K562 (cell line): ENCODE measurements at regions not wholly inside any gene's neighbourhood (a gene's known extent, or its start where the extent isn't known, plus 50 kb on each side); places are given as distances from the start of the nearest gene placed in this dataset.

Source experiments
- ATAC-seq: fragments of 200-7000 bp; cut with Tn5 transposase; 3 replicates; pipeline ENCODE4 v1.9.1; 2020; ENCODE audit warnings: moderate library complexity
- BruUV-seq: library from RNA; stranded (reverse); fragments of 400-500 nt; replicated peaks from 2 replicates; lab custom pipeline; 2021; lab: Mats Ljungman, UMichigan
- CTCF ChIA-PET: fragments of 300-600 bp; formaldehyde crosslinking; extraction: SDS; loops from one replicate; lab custom pipeline; 2021; ENCODE audit warnings: low intra/inter-chr PET ratio; lab: Yijun Ruan, JAX
- POLR2A ChIA-PET: fragments of 300-600, 350-650 bp; sonication (Branson Sonifier 250); formaldehyde crosslinking; extraction: SDS; loops from one replicate; lab custom pipeline; 2021; ENCODE audit warnings: antibody characterized with exemption, inconsistent platforms; lab: Yijun Ruan, JAX
- DNase-seq, 4 experiments: peaks; one replicate each; pipeline versions ENCODE4 v3.0.0 to v3.0.0-alpha.2; 2011 to 2018; ENCODE audit warnings: low spot score in 3 of 4, mixed read lengths in 3 of 4; ENCODE audit errors: extremely low read depth in 1 of 4
- FAIRE-seq: peaks from 2 replicates; lab custom pipeline; 2011; peaks lifted over from hg19 to GRCh38; lab: Jason Lieb, UNC
- H2AFZ ChIP-seq: 2 replicates; pipeline ENCODE4 v1.6.0; 2011; ENCODE audit warnings: low read depth, low read length, control low read depth, inconsistent platforms
- H3K27ac ChIP-seq: fragments of 200-600 bp; 3 replicates; pipeline ENCODE4 v1.8.0; 2011; ENCODE audit warnings: low read depth, mild to moderate bottlenecking, control low read depth, inconsistent platforms, low read length, moderate library complexity, mixed read lengths; ENCODE audit errors: extremely low read depth
- H3K27me3 ChIP-seq, 2 experiments: fragments of 300-600 bp in 1 of 2; 2 replicates in 1 of 2; 3 replicates in 1 of 2; pipeline versions ENCODE4 v1.6.0 to v1.8.0; 2011; ENCODE audit warnings: inconsistent platforms in 2 of 2, low read length in 2 of 2, mild to moderate bottlenecking in 1 of 2, mixed read lengths in 1 of 2, moderate library complexity in 1 of 2; ENCODE audit not compliant: control insufficient read depth in 2 of 2, insufficient read depth in 2 of 2
- H3K36me3 ChIP-seq: fragments of 300-600 bp; 3 replicates; pipeline ENCODE4 v1.8.0; 2011; ENCODE audit warnings: mild to moderate bottlenecking, low read length, inconsistent platforms; ENCODE audit not compliant: control insufficient read depth, insufficient read depth
- H3K4me1 ChIP-seq, 2 experiments: fragments of 200-600 bp in 1 of 2; replicated peaks in 1 of 2; 2 replicates in 1 of 2; 3 replicates in 1 of 2; pipeline versions ENCODE4 v1.5.1 to v1.8.0; 2011; ENCODE audit warnings: inconsistent platforms in 2 of 2, low read length in 2 of 2, mild to moderate bottlenecking in 1 of 2, mixed read lengths in 1 of 2, moderate library complexity in 1 of 2; ENCODE audit not compliant: control insufficient read depth in 2 of 2, insufficient read depth in 2 of 2
- H3K4me2 ChIP-seq: 2 replicates; pipeline ENCODE4 v1.6.1; 2011; ENCODE audit warnings: low read length, control low read depth, inconsistent platforms, mixed read lengths; ENCODE audit not compliant: insufficient read depth
- H3K4me3 ChIP-seq: fragments of 200-600 bp; sonication (generic), shearing (Covaris generic); 2 replicates; pipeline ENCODE4 v1.5.1; 2016; ENCODE audit warnings: control low read depth, inconsistent platforms
- H3K79me2 ChIP-seq: fragments of 200-600 bp; 3 replicates; pipeline ENCODE4 v1.8.0; 2011; ENCODE audit warnings: low read length, inconsistent platforms; ENCODE audit not compliant: control insufficient read depth, insufficient read depth
- H3K9ac ChIP-seq, 2 experiments: 2 replicates each; pipeline versions ENCODE4 v1.6.0 to v1.6.1; 2011; ENCODE audit warnings: low read depth in 2 of 2, low read length in 2 of 2, control low read depth in 1 of 2, inconsistent platforms in 1 of 2, mild to moderate bottlenecking in 1 of 2, mixed read lengths in 1 of 2; ENCODE audit not compliant: insufficient read depth in 1 of 2
- H3K9me1 ChIP-seq: one replicate; pipeline ENCODE4 v1.6.0; 2011; ENCODE audit warnings: inconsistent platforms, mild to moderate bottlenecking, low read length, moderate library complexity; ENCODE audit not compliant: control insufficient read depth, insufficient read depth
- H3K9me3 ChIP-seq: replicated peaks from 2 replicates; pipeline ENCODE4 v1.5.1; 2011; ENCODE audit warnings: low read depth, low read length, inconsistent platforms; ENCODE audit not compliant: control insufficient read depth, insufficient read depth
- H4K20me1 ChIP-seq: replicated peaks from 2 replicates; pipeline ENCODE4 v1.6.1; 2011; ENCODE audit warnings: low read length, inconsistent platforms, mixed read lengths; ENCODE audit not compliant: control insufficient read depth, insufficient read depth
- CBX8 ChIP-seq: fragments of 200-600 bp; sonication (generic); IDR thresholded peaks from 2 replicates; pipeline ENCODE4 v1.6.1; 2012; ENCODE audit warnings: borderline replicate concordance, mixed run types, low read depth, mild to moderate bottlenecking, moderate library complexity, mixed read lengths, low read length, control low read depth, inconsistent platforms; ENCODE audit not compliant: poor library complexity, severe bottlenecking; ENCODE audit errors: extremely low read depth
- EZH2 ChIP-seq: IDR thresholded peaks from 2 replicates; pipeline ENCODE4 v1.6.1; 2012; ENCODE audit warnings: low read depth, mild to moderate bottlenecking, inconsistent platforms, low read length, borderline replicate concordance
- HNRNPK ChIP-seq: fragments of 200-400 bp; formaldehyde crosslinking; IDR thresholded peaks from one replicate; pipeline ENCODE4 v1.6.1; 2018; ENCODE audit warnings: mild to moderate bottlenecking, low read depth, low read length; ENCODE audit not compliant: poor library complexity, severe bottlenecking
- IRF9 ChIP-seq: fragments of 450-650 bp; IDR thresholded peaks from 2 replicates; pipeline ENCODE4 v1.6.1; 2016; ENCODE audit warnings: missing biosample characterization, missing genetic modification characterization
- MTF1 ChIP-seq: fragments of 250-450 bp; sonication (Bioruptor Pico); IDR thresholded peaks from 2 replicates; pipeline ENCODE4 v1.9.0; 2021; ENCODE audit warnings: moderate library complexity, mild to moderate bottlenecking, inconsistent platforms, borderline replicate concordance
- NEUROD1 ChIP-seq: fragments of 150-350 bp; IDR thresholded peaks from 2 replicates; pipeline ENCODE4 v1.6.1; 2014; ENCODE audit warnings: borderline replicate concordance, low read length, low read depth; ENCODE audit not compliant: partially characterized antibody
- PCBP2 ChIP-seq: fragments of 200-400 bp; formaldehyde crosslinking; IDR thresholded peaks from 2 replicates; pipeline ENCODE4 v1.6.1; 2018; ENCODE audit warnings: low read length, low read depth, mild to moderate bottlenecking, moderate library complexity; ENCODE audit not compliant: poor library complexity, severe bottlenecking
- PHF8 ChIP-seq: fragments of 200-600 bp; sonication (generic); IDR thresholded peaks from 2 replicates; pipeline ENCODE4 v1.6.1; 2012; ENCODE audit warnings: mixed run types, mild to moderate bottlenecking, inconsistent platforms, low read length, moderate library complexity, borderline replicate concordance
- SRF ChIP-seq, 2 experiments: fragments of 250-450, 450-650 bp in 1 of 2; sonication (Bioruptor Pico) in 1 of 2; sonication (generic) in 1 of 2; formaldehyde crosslinking; IDR thresholded peaks; 2 replicates each; pipeline versions ENCODE4 v1.5.0 to v1.5.1; 2020 to 2022; ENCODE audit warnings: mild to moderate bottlenecking in 1 of 2, missing genetic modification reagents in 1 of 2
- ZBED1 ChIP-seq: IDR thresholded peaks from 2 replicates; pipeline ENCODE4 v1.6.1; 2014
- ZEB2 ChIP-seq: fragments of 450-650 bp; IDR thresholded peaks from 2 replicates; pipeline ENCODE4 v1.6.1; 2016
- ZKSCAN3 ChIP-seq: fragments of 250-450 bp; sonication (Bioruptor Pico); IDR thresholded peaks from 2 replicates; pipeline ENCODE4 v1.4.0; 2020
- ZNF175 ChIP-seq: fragments of 200-800 bp; sonication (Bioruptor generic); IDR thresholded peaks from 2 replicates; pipeline ENCODE4 v1.6.1; 2016; ENCODE audit warnings: low read depth, mild to moderate bottlenecking, missing genetic modification characterization, missing compliant biosample characterization
- ZNF41 ChIP-seq: fragments of 250-450 bp; sonication (Bioruptor Pico); conservative IDR thresholded peaks from 2 replicates; pipeline ENCODE4 v1.4.0; 2020; ENCODE audit warnings: mild to moderate bottlenecking
- ZNF639 ChIP-seq, 2 experiments: fragments of 200-800 bp in 1 of 2; sonication (Bioruptor generic) in 1 of 2; sonication (generic) in 1 of 2; formaldehyde crosslinking in 1 of 2; IDR thresholded peaks in 1 of 2; conservative IDR thresholded peaks in 1 of 2; 2 replicates each; pipeline versions ENCODE4 v1.5.0 to v1.6.1; 2016 to 2020; ENCODE audit warnings: missing compliant biosample characterization in 1 of 2, missing genetic modification characterization in 1 of 2, missing genetic modification reagents in 1 of 2
- ZNF75A ChIP-seq: fragments of 450-650 bp; formaldehyde crosslinking; IDR thresholded peaks from 2 replicates; pipeline ENCODE4 v1.4.0; 2020; ENCODE audit warnings: mild to moderate bottlenecking
- WGBS: fragments of 100-300 bp; shearing (Covaris generic); methylation state at CpG from one replicate; pipeline ENCODE4 v1.1.6; 2016; ENCODE audit warnings: low coverage, mixed read lengths; ENCODE audit not compliant: insufficient coverage; ENCODE audit errors: missing lambda C conversion rate; 5-methylcytosine and 5-hydroxymethylcytosine counted together
- in situ Hi-C: fragments of 300-500 bp; cut with MboI; formaldehyde crosslinking; loops from 4 replicates; pipeline ENCODE4 v1.15.0; 2018; ENCODE audit warnings: inconsistent platforms, mixed read lengths
- intact Hi-C: fragments of 100-400 bp; cut with micrococcal nuclease; formaldehyde crosslinking; loops from 2 replicates; pipeline ENCODE4 v1.14.2; 2022

- TF ChIP-seq PHF8 (no peak), MTF1 (CRISPR knock-in tag) (no peak)
Measured at GRCh38 chr20:52840041-52840440, 132.1 kb upstream of the TSHZ2 start (continued).

GRCh38 chr20:52838510-52839241 is 133.5 kb upstream of the TSHZ2 start:
- H3K79me2 ChIP-seq, result no peaks in the 10 kb centered on the region
- no TSS peak for BruUV-seq
- H3K9me1 ChIP-seq, result no peaks in the 10 kb centered on the region
- H3K4me1 ChIP-seq, result no peaks in the 10 kb centered on the region
- H2AFZ ChIP-seq, result no peak overlapping the region
- ChIA-PET CTCF (no interaction called here), POLR2A (interaction anchor here (0.8 kb wide), 1 partner anchor 9 kb away, joined by 3 read pairs; no protein-coding TSS in a partner anchor)
- H3K36me3 ChIP-seq, result no peaks in the 10 kb centered on the region
- in situ Hi-C loops (no loop called here), intact Hi-C loops (no loop called here)
- no peak for FAIRE-seq
- ATAC-seq, result no peak
- no peak overlapping the region for H3K4me3 ChIP-seq
- TF ChIP-seq CBX8 (no peak), ZEB2 (no peak), EZH2 (no peak), NEUROD1 (no peak), ZBED1 (no peak), ZNF41 (CRISPR knock-in tag) (no peak), IRF9 (tag) (no peak), ZNF175 (CRISPR knock-in tag) (no peak), ZNF75A (CRISPR knock-in tag) (no peak), SRF (CRISPR knock-in tag; IDR thresholded peaks at IDR 0.05) (no peak), ZNF639 (CRISPR knock-in tag; conservative IDR thresholded peaks at IDR 0.05 in 1 of 2, IDR thresholded peaks at IDR 0.05 in 1 of 2) (no peak), HNRNPK (peak; percentile 60), ZKSCAN3 (CRISPR knock-in tag) (no peak), PCBP2 (peak; percentile 58)
- H3K27me3 ChIP-seq, result peaks cover 0 to 12% of the 10 kb centered on the region in 2 experiments; a peak in 2 of 5 replicates
- no peak for DNase-seq
- H3K9me3 ChIP-seq, result no peaks in the 10 kb centered on the region
- WGBS, result 0% methylated on average over 2 of the region's 2 CpGs
- no peak overlapping the region for H3K4me2 ChIP-seq
- H4K20me1 ChIP-seq, result no peaks in the 10 kb centered on the region
- no peak overlapping the region for H3K27ac ChIP-seq
- no peak overlapping the region for H3K9ac ChIP-seq
